ENCODE measurements at regions not wholly inside any gene's neighbourhood (a gene's known extent, or its start where the extent isn't known, plus 50 kb on each side); places are given as distances from the start of the nearest gene placed in this dataset.

GRCh38 chr2:18325118-18325517 lies 235.3 kb downstream of the RDH14 start:
- 76% methylated on average over 5 of the region's 5 CpGs; no CpG with 5 or more reads in 1 of the 2 experiments for WGBS, 2 experiments (ENCODE audit: extremely low coverage in 1 of 2, insufficient coverage in 1 of 2, insufficient read length in 1 of 2, insufficient replicate concordance in 2 of 2, low coverage in 1 of 2, low lambda C conversion rate in 2 of 2, missing lambda C conversion rate in 1 of 2)
- Histone ChIP-seq H3K4me2 (ENCODE audit: insufficient read depth in 1 of 2, low read depth in 2 of 2, low read length in 2 of 2) (no peak overlapping the region), H2AK5ac (ENCODE audit: low read depth, low read length) (no peak overlapping the region), H2BK20ac (ENCODE audit: low read length) (no peak overlapping the region), H3K14ac (ENCODE audit: insufficient read length) (no peak overlapping the region), H4K91ac (replicated peaks; ENCODE audit: insufficient read length, low read length) (no peak overlapping the region), H3K9ac (replicated peaks in 1 of 4; ENCODE audit: extremely low read depth in 1 of 4, low read depth in 3 of 4, low read length in 3 of 4) (no peak overlapping the region), H4K5ac (ENCODE audit: insufficient read length, low read depth, low read length) (no peak overlapping the region), H3K23ac (ENCODE audit: insufficient read length) (no peak overlapping the region), H3K4me3 (ENCODE audit: extremely low read depth in 1 of 4, insufficient read depth in 2 of 4, low read depth in 3 of 4, low read length in 4 of 4) (no peak overlapping the region), H3K4me1 (replicated peaks in 1 of 4; ENCODE audit: control insufficient read depth in 3 of 4, insufficient read depth in 4 of 4, low read length in 3 of 4) (no peaks in the 10 kb centered on the region), H2BK5ac (ENCODE audit: low read depth, low read length) (no peak overlapping the region), H3K9me3 (ENCODE audit: insufficient read depth in 2 of 2, low read depth in 1 of 2, low read length in 1 of 2) (no peaks in the 10 kb centered on the region), H3K4ac (replicated peaks; ENCODE audit: insufficient read length, low read depth, low read length) (no peak overlapping the region), H3K18ac (ENCODE audit: extremely low read depth, low read length) (no peak overlapping the region), H2BK120ac (replicated peaks; ENCODE audit: low read depth, low read length) (no peak overlapping the region), H2BK15ac (ENCODE audit: low read length) (no peak overlapping the region), H3K27me3 (replicated peaks in 1 of 4; ENCODE audit: control insufficient read depth in 3 of 4, extremely low read depth in 1 of 4, insufficient read depth in 3 of 4, low read length in 3 of 4) (peaks cover 0 to 1% (median 0%) of the 10 kb centered on the region in 4 experiments; a peak in 1 of 7 replicates), H3K79me2 (ENCODE audit: control insufficient read depth in 1 of 2, insufficient read depth in 2 of 2, low read length in 2 of 2) (no peaks in the 10 kb centered on the region), H4K20me1 (replicated peaks in 1 of 2; ENCODE audit: control insufficient read depth in 1 of 2, insufficient read depth in 2 of 2, low read length in 2 of 2) (no peaks in the 10 kb centered on the region), H3K36me3 (ENCODE audit: control insufficient read depth in 2 of 4, insufficient read depth in 4 of 4, low read length in 3 of 4) (no peaks in the 10 kb centered on the region), H2AFZ (ENCODE audit: low read length) (no peak overlapping the region), H2BK12ac (ENCODE audit: low read depth, low read length) (no peak overlapping the region), H3K56ac (replicated peaks; ENCODE audit: insufficient read length, low read depth, low read length) (no peak overlapping the region), H3K27ac (ENCODE audit: low read depth, low read length) (no peak overlapping the region), H4K8ac (ENCODE audit: extremely low read depth, insufficient read depth, low read length) (no peak overlapping the region), H3K23me2 (ENCODE audit: low read depth, low read length) (no peaks in the 10 kb centered on the region), H3K79me1 (ENCODE audit: low read depth, low read length) (no peaks in the 10 kb centered on the region)
- ChIA-PET CTCF (ENCODE audit: partially characterized antibody) (no interaction called here), POLR2A (ENCODE audit: partially characterized antibody) (no interaction called here)
- FAIRE-seq: no peak
- TF ChIP-seq CBX8 (IDR thresholded peaks at IDR 0.05; ENCODE audit: borderline replicate concordance, low read depth, low read length) (no peak), NRF1 (IDR thresholded peaks at IDR 0.05; ENCODE audit: low read depth, low read length) (no peak), CBX5 (IDR thresholded peaks at IDR 0.05; ENCODE audit: low read depth, low read length) (no peak), POLR2AphosphoS5 (IDR thresholded peaks at IDR 0.05; ENCODE audit: low read depth, low read length) (no peak), HDAC2 (IDR thresholded peaks at IDR 0.05; ENCODE audit: borderline replicate concordance in 1 of 2, low read depth in 2 of 2, low read length in 2 of 2) (no peak), RNF2 (IDR thresholded peaks at IDR 0.05; ENCODE audit: borderline replicate concordance, low read depth, low read length, missing control alignments, poor library complexity, severe bottlenecking) (no peak)
- DNase-seq (ENCODE audit: low read depth in 1 of 2, low spot score in 2 of 2): no peak
